Gastroesophageal sphincter (tissue), 4 donors: ENCODE measurements at regions not wholly inside any gene's neighbourhood (a gene's known extent, or its start where the extent isn't known, plus 50 kb on each side); places are given as distances from the start of the nearest gene placed in this dataset.

Experiments
- ATAC-seq: fragments of 150-250 bp; one replicate; pipeline ENCODE4 v1.9.1; 2016; ENCODE audit warnings: mild to moderate bottlenecking, moderate library complexity
- H3K27ac ChIP-seq, 4 donors: fragments of 200-600 bp; sonication (generic) in 3 of 4; 1 replicate in 3 of 4; 2 replicates in 1 of 4; pipeline ENCODE4 v1.5.1; 2016 to 2019
- H3K27me3 ChIP-seq: fragments of 200-600 bp; sonication (generic); one replicate; pipeline ENCODE4 v1.5.1; 2019
- H3K36me3 ChIP-seq, 2 donors: fragments of 200-600 bp; sonication (generic); one replicate each; pipeline ENCODE4 v1.5.1; 2019; ENCODE audit warnings: control low read depth in 1 of 2
- H3K4me1 ChIP-seq, 3 donors: fragments of 200-600 bp; sonication (generic); 1 replicate in 2 of 3; 2 replicates in 1 of 3; pipeline ENCODE4 v1.5.1; 2016 to 2019; ENCODE audit warnings: control low read depth in 2 of 3
- H3K4me3 ChIP-seq, 2 donors: fragments of 200-600 bp; sonication (generic); one replicate each; pipeline ENCODE4 v1.5.1; 2019; ENCODE audit warnings: mild to moderate bottlenecking in 1 of 2, moderate library complexity in 1 of 2
- H3K9me3 ChIP-seq, 3 donors: fragments of 200-600 bp; sonication (generic); one replicate each; pipeline ENCODE4 v1.5.1; 2017 to 2019; ENCODE audit warnings: control low read depth in 2 of 3
- EP300 ChIP-seq: sonication (generic); formaldehyde crosslinking; IDR thresholded peaks from one replicate; pipeline ENCODE4 v1.6.1; 2017; ENCODE audit warnings: antibody characterized with exemption, mild to moderate bottlenecking
- POLR2A ChIP-seq, 2 donors: fragments of 450-650 bp; IDR thresholded peaks; one replicate each; pipeline ENCODE4 v1.6.1; 2017; ENCODE audit warnings: antibody characterized with exemption in 2 of 2, mild to moderate bottlenecking in 2 of 2, moderate library complexity in 1 of 2
- POLR2AphosphoS5 ChIP-seq: sonication (generic); formaldehyde crosslinking; IDR thresholded peaks from one replicate; pipeline ENCODE4 v1.6.1; 2017; ENCODE audit warnings: antibody characterized with exemption
- WGBS, 2 donors: methylation state at CpG; one replicate each; pipeline ENCODE4 v1.1.5; 2018; ENCODE audit warnings: low coverage in 1 of 2; 5-methylcytosine and 5-hydroxymethylcytosine counted together
- TF ChIP-seq, protein P1 (sequence below), 4 experiments: fragments of 200-600 bp in 2 of 4; fragments of 450-650 bp in 2 of 4; sonication (generic) in 1 of 4; IDR thresholded peaks; one replicate each; pipeline ENCODE4 v1.5.1; 2017 to 2019; ENCODE audit warnings: antibody characterized with exemption in 4 of 4, mild to moderate bottlenecking in 2 of 4, moderate library complexity in 2 of 4

DNA sequence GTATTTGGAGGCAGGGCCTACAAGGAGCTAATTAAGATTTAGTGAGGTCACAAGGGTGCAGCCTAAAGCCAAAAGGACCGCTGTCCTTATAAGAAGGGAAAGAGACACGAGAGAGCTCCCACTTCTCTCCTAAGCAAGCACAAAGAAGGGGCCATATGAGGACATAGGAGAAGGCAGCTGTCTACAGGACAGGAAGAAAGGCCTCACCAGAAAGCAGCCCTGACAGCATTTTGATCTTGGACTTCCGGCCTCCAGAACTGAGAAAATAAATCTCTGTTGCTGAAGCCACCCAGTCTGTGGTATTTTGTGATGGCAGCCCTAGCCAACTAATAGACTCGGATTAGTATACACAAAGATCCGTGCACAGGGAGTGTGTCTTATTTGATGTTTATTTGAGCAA lies 139.7 kb downstream of the B3GNT2 start:
- WGBS, 2 donors = 54 to 57% methylated on average over 3 to 4 of the region's 5 CpGs
- Histone ChIP-seq H3K27ac (no peak overlapping the region), H3K27me3 (no peaks in the 10 kb centered on the region), H3K9me3 (no peaks in the 10 kb centered on the region), H3K4me3 (no peak overlapping the region), H3K36me3 (no peaks in the 10 kb centered on the region), H3K4me1 (no peaks in the 10 kb centered on the region)
- ATAC-seq = no peak
- TF ChIP-seq POLR2AphosphoS5 = no peak
- TF ChIP-seq EP300 = no peak
- no peak for TF ChIP-seq POLR2A (IDR thresholded peaks at IDR 0.05)
- TF ChIP-seq, protein P1, sequence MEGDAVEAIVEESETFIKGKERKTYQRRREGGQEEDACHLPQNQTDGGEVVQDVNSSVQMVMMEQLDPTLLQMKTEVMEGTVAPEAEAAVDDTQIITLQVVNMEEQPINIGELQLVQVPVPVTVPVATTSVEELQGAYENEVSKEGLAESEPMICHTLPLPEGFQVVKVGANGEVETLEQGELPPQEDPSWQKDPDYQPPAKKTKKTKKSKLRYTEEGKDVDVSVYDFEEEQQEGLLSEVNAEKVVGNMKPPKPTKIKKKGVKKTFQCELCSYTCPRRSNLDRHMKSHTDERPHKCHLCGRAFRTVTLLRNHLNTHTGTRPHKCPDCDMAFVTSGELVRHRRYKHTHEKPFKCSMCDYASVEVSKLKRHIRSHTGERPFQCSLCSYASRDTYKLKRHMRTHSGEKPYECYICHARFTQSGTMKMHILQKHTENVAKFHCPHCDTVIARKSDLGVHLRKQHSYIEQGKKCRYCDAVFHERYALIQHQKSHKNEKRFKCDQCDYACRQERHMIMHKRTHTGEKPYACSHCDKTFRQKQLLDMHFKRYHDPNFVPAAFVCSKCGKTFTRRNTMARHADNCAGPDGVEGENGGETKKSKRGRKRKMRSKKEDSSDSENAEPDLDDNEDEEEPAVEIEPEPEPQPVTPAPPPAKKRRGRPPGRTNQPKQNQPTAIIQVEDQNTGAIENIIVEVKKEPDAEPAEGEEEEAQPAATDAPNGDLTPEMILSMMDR (IDR thresholded peaks at IDR 0.05) = no peak

- Histone ChIP-seq H3K27ac (no peak overlapping the region), H3K4me3 (no peak overlapping the region), H3K9me3 (no peaks in the 10 kb centered on the region), H3K27me3 (no peaks in the 10 kb centered on the region), H3K36me3 (no peaks in the 10 kb centered on the region), H3K4me1 (no peaks in the 10 kb centered on the region)
- WGBS, 2 donors = 40 to 81% methylated on average over 1 to 6 of the region's 6 CpGs
- TF ChIP-seq POLR2A (IDR thresholded peaks at IDR 0.05) = no peak
- TF ChIP-seq, protein P1 (IDR thresholded peaks at IDR 0.05) = no peak
- TF ChIP-seq EP300 = no peak
- TF ChIP-seq POLR2AphosphoS5 = no peak
- ATAC-seq = no peak
Observed at GRCh38 chr2:62334440-62335058, 138.6 kb downstream of the B3GNT2 start.

DNA sequence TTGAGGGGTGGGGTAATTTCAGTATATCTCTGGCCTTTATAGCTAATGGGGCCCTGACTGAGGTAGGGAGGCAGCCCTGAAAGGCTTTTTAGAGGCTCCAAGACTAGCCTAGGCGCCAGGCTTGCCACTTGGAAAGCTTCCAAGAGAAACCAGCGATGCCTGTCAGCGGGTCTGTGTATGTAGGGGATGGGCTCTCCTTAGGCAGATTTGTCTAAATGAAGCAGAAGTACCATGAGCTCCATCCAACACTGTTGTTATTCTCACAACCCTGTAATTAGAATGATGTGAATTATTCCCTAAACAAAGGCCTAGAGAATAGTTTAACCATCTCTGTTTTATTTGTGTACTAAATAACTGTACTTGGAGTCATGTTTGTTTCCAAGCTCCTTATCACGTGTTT lies 138.1 kb downstream of the B3GNT2 start:
- Histone ChIP-seq H3K27ac (no peak overlapping the region), H3K4me1 (no peaks in the 10 kb centered on the region), H3K36me3 (no peaks in the 10 kb centered on the region), H3K27me3 (no peaks in the 10 kb centered on the region), H3K4me3 (no peak overlapping the region), H3K9me3 (no peaks in the 10 kb centered on the region)
- ATAC-seq = no peak
- WGBS, 2 donors = 67 to 71% methylated on average over 2 to 4 of the region's 4 CpGs
- TF ChIP-seq POLR2A (IDR thresholded peaks at IDR 0.05) = no peak
- TF ChIP-seq POLR2AphosphoS5 = no peak
- TF ChIP-seq, protein P1 (IDR thresholded peaks at IDR 0.05) = no peak
- no peak for TF ChIP-seq EP300

DNA sequence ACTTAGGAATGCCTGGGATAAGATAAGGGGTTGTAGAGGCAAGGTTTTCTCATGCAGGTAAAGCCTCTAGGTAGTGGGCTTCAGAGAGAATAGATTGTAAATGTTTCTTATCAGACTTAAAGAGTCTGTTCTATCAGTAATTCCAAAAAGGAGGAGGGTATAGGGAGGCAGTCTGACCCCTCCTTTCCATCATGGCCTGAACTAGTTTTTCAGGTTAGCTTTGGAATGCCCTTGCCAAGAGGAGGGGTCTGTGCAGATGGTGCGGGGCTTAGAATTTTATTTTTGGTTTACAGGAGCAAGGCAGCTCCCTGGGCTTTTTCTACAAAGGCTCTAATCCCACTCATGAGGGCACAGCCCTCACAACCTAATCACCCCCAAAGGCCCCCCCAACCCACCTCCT lies 135.0 kb downstream of the B3GNT2 start:
- WGBS, 2 donors = no CpG with 5 or more reads among the region's 1 CpG
- H3K4me1 ChIP-seq = no peaks in the 10 kb centered on the region
- H3K27ac ChIP-seq = no peak overlapping the region
- H3K4me3 ChIP-seq = no peak overlapping the region
- H3K27me3 ChIP-seq = no peaks in the 10 kb centered on the region
- H3K36me3 ChIP-seq = no peaks in the 10 kb centered on the region
- no peak for ATAC-seq
- no peak for TF ChIP-seq POLR2A (IDR thresholded peaks at IDR 0.05)
- no peak for TF ChIP-seq POLR2AphosphoS5
- TF ChIP-seq, protein P1 (IDR thresholded peaks at IDR 0.05) = no peak
- TF ChIP-seq EP300 = no peak
- H3K9me3 ChIP-seq = no peaks in the 10 kb centered on the region

DNA sequence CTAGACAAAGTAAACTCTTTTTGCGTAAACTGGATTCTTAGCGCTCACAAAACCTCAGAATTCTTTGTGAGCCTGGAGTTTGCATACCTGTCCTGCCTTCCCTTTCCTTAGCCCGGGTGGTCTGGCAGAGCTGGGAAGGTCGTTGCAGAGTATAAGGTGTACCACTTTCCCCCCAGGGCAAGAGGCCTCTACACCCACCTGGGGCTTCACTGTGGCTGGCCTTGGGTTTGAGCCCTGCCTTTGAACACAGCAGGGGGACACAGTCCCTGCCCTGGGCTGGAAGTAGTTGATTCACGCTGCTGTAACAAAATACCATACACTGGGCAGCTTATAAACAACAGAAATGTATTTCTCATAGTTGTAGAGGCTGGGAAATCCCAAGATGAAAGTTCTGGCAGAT lies 133.9 kb downstream of the B3GNT2 start:
- TF ChIP-seq POLR2AphosphoS5 (no peak), EP300 (no peak), POLR2A (IDR thresholded peaks at IDR 0.05) (no peak)
- TF ChIP-seq, protein P1 (IDR thresholded peaks at IDR 0.05) = no peak
- no peaks in the 10 kb centered on the region for H3K36me3 ChIP-seq
- no peak for ATAC-seq
- H3K27me3 ChIP-seq = no peaks in the 10 kb centered on the region
- WGBS, 2 donors = 77 to 88% methylated on average over 2 to 5 of the region's 5 CpGs
- H3K9me3 ChIP-seq = peaks cover 0 to 9% (median 0%) of the 10 kb centered on the region in 3 donors
- H3K4me1 ChIP-seq = no peaks in the 10 kb centered on the region
- no peak overlapping the region for H3K27ac ChIP-seq
- no peak overlapping the region for H3K4me3 ChIP-seq
